Uterus (tissue), 3 donors: ENCODE measurements at regions not wholly inside any gene's neighbourhood (a gene's known extent, or its start where the extent isn't known, plus 50 kb on each side); places are given as distances from the start of the nearest gene placed in this dataset.

Source experiments
- DNase-seq, 2 donors: peaks; one replicate each; pipeline ENCODE4 v3.0.0-alpha.2; 2019 to 2020
- H3K27ac ChIP-seq, 2 donors: fragments of 200-600 bp; sonication (generic); 1 replicate in 1 of 2; 2 replicates in 1 of 2; pipeline ENCODE4 v1.5.1; 2016 to 2018
- H3K27me3 ChIP-seq, 2 donors: fragments of 200-600 bp; sonication (generic); one replicate each; pipeline ENCODE4 v1.5.1; 2018 to 2019; ENCODE audit warnings: control low read depth in 1 of 2
- H3K36me3 ChIP-seq, 2 donors: fragments of 200-600 bp; sonication (generic); one replicate each; pipeline ENCODE4 v1.5.1; 2019; ENCODE audit warnings: control low read depth in 1 of 2
- H3K4me1 ChIP-seq, 2 donors: fragments of 200-600 bp; sonication (generic); one replicate each; pipeline ENCODE4 v1.5.1; 2018 to 2019; ENCODE audit warnings: control low read depth in 1 of 2
- H3K4me3 ChIP-seq, 2 donors: fragments of 200-600 bp; sonication (generic); 1 replicate in 1 of 2; 2 replicates in 1 of 2; pipeline ENCODE4 v1.5.1; 2018 to 2019; ENCODE audit warnings: mild to moderate bottlenecking in 1 of 2
- H3K9me3 ChIP-seq, 2 donors: fragments of 200-600 bp; sonication (generic); one replicate each; pipeline ENCODE4 v1.5.1; 2019; ENCODE audit warnings: control low read depth in 1 of 2
- CTCF ChIP-seq, 4 experiments: fragments of 200-600 bp in 2 of 4; fragments of 450-650 bp in 2 of 4; sonication (generic) in 2 of 4; IDR thresholded peaks; one replicate each; pipeline ENCODE4 v1.5.1; 2016 to 2019; ENCODE audit warnings: antibody characterized with exemption in 4 of 4, mild to moderate bottlenecking in 2 of 4, moderate library complexity in 1 of 4
- POLR2A ChIP-seq, 2 donors: fragments of 450-650 bp; IDR thresholded peaks; one replicate each; pipeline ENCODE4 v1.6.1; 2016; ENCODE audit warnings: antibody characterized with exemption in 2 of 2, mild to moderate bottlenecking in 1 of 2, moderate library complexity in 1 of 2
- intact Hi-C: fragments of 100-400 bp; cut with DNase I; formaldehyde crosslinking; loops from one replicate; pipeline ENCODE4 v1.15.1; 2023; ENCODE audit warnings: low total_unique reads
- donor health status: DM: yes; HTN: yes; CAD: no.

GRCh38 chr6:41474213-41474933 is 71.8 kb upstream of the FOXP4 start:
- DNase-seq = no peak
- Histone ChIP-seq H3K9me3 (no peaks in the 10 kb centered on the region), H3K4me3 (no peak overlapping the region), H3K27me3 (peaks cover 0 to 6% of the 10 kb centered on the region in 2 donors), H3K36me3 (no peaks in the 10 kb centered on the region), H3K4me1 (peaks cover 0 to 9% of the 10 kb centered on the region in 2 donors), H3K27ac (no peak overlapping the region)
- no peak for TF ChIP-seq POLR2A (IDR thresholded peaks at IDR 0.05)
- no peak for TF ChIP-seq CTCF (IDR thresholded peaks at IDR 0.05)
- intact Hi-C loops = no loop called here

- DNase-seq = no peak
- Histone ChIP-seq H3K36me3 (no peaks in the 10 kb centered on the region), H3K4me3 (no peak overlapping the region), H3K4me1 (peaks cover 0 to 8% of the 10 kb centered on the region in 2 donors), H3K9me3 (no peaks in the 10 kb centered on the region), H3K27me3 (peaks cover 0 to 3% of the 10 kb centered on the region in 2 donors), H3K27ac (no peak overlapping the region)
- TF ChIP-seq CTCF (IDR thresholded peaks at IDR 0.05) = no peak
- TF ChIP-seq POLR2A (IDR thresholded peaks at IDR 0.05) = no peak
- intact Hi-C loops = no loop called here
Measured at GRCh38 chr6:41475164-41475563, 71.0 kb upstream of the FOXP4 start.

- H3K27ac ChIP-seq = no peak overlapping the region
- no peaks in the 10 kb centered on the region for H3K36me3 ChIP-seq
- H3K4me1 ChIP-seq = peaks cover 0 to under 1% of the 10 kb centered on the region in 2 donors
- DNase-seq = no peak
- no peaks in the 10 kb centered on the region for H3K9me3 ChIP-seq
- intact Hi-C loops = no loop called here
- TF ChIP-seq CTCF (IDR thresholded peaks at IDR 0.05) = no peak
- no peak for TF ChIP-seq POLR2A (IDR thresholded peaks at IDR 0.05)
- H3K4me3 ChIP-seq = no peak overlapping the region
- no peaks in the 10 kb centered on the region for H3K27me3 ChIP-seq
Measured at GRCh38 chr6:41475737-41476357, 70.3 kb upstream of the FOXP4 start.

GRCh38 chr6:41476401-41476800 is 69.8 kb upstream of the FOXP4 start:
- Histone ChIP-seq H3K27ac (no peak overlapping the region), H3K4me1 (no peaks in the 10 kb centered on the region)
- no peak for DNase-seq

More at GRCh38 chr6:41476401-41476800, 69.8 kb upstream of the FOXP4 start:
- no peaks in the 10 kb centered on the region for H3K27me3 ChIP-seq
- no peak overlapping the region for H3K4me3 ChIP-seq
- no peaks in the 10 kb centered on the region for H3K36me3 ChIP-seq
- H3K9me3 ChIP-seq = no peaks in the 10 kb centered on the region
- TF ChIP-seq CTCF (IDR thresholded peaks at IDR 0.05) = no peak
- no peak for TF ChIP-seq POLR2A (IDR thresholded peaks at IDR 0.05)
- intact Hi-C loops = no loop called here
